GM12891 (cell line): ENCODE measurements at regions not wholly inside any gene's neighbourhood (a gene's known extent, or its start where the extent isn't known, plus 50 kb on each side); places are given as distances from the start of the nearest gene placed in this dataset.

Source experiments
- PAX5 ChIP-seq: IDR thresholded peaks from 2 replicates; pipeline ENCODE4 v1.6.1; 2011; ENCODE audit warnings: low read length, moderate library complexity, mild to moderate bottlenecking; ENCODE audit not compliant: insufficient read depth, severe bottlenecking
- POLR2A ChIP-seq: IDR thresholded peaks from 2 replicates; pipeline ENCODE4 v1.6.1; 2011; ENCODE audit warnings: low read depth, low read length, control low read depth
- POLR2AphosphoS5 ChIP-seq: IDR thresholded peaks from 2 replicates; pipeline ENCODE4 v1.6.1; 2011; ENCODE audit warnings: low read depth, low read length, control low read depth
- POU2F2 ChIP-seq: IDR thresholded peaks from 2 replicates; pipeline ENCODE4 v1.6.1; 2011; ENCODE audit warnings: low read depth, mild to moderate bottlenecking, control low read depth, low read length, moderate library complexity
- SPI1 ChIP-seq: IDR thresholded peaks from 2 replicates; pipeline ENCODE4 v1.6.1; 2011; ENCODE audit warnings: low read depth, low read length, control low read depth
- TAF1 ChIP-seq: IDR thresholded peaks from 2 replicates; pipeline ENCODE4 v1.6.1; 2011; ENCODE audit warnings: low read depth, low read length, control low read depth

- TF ChIP-seq POLR2A (no peak), POLR2AphosphoS5 (no peak), TAF1 (no peak), SPI1 (no peak), PAX5 (no peak), POU2F2 (no peak)
Observed at GRCh38 chr7:22617166-22617565, 109.8 kb upstream of the IL6 start.
